Muscle layer of colon (tissue), 2 donors: ENCODE measurements at regions not wholly inside any gene's neighbourhood (a gene's known extent, or its start where the extent isn't known, plus 50 kb on each side); places are given as distances from the start of the nearest gene placed in this dataset.

Source experiments
- H3K27ac ChIP-seq: one replicate; pipeline ENCODE4 v1.7.0; 2013; ENCODE audit warnings: low read depth, mild to moderate bottlenecking, low read length, moderate library complexity
- H3K27me3 ChIP-seq, 2 donors: one replicate each; pipeline ENCODE4 v1.7.0; 2013; ENCODE audit warnings: low read length in 2 of 2, mild to moderate bottlenecking in 2 of 2; ENCODE audit not compliant: insufficient read depth in 2 of 2, control insufficient read depth in 1 of 2
- H3K36me3 ChIP-seq: one replicate; pipeline ENCODE4 v1.7.0; 2013; ENCODE audit warnings: mild to moderate bottlenecking, low read length; ENCODE audit not compliant: insufficient read depth
- H3K4me1 ChIP-seq: one replicate; pipeline ENCODE4 v1.7.0; 2013; ENCODE audit warnings: mild to moderate bottlenecking, low read length; ENCODE audit not compliant: insufficient read depth
- H3K4me3 ChIP-seq, 2 donors: one replicate each; pipeline ENCODE4 v1.7.0; 2013; ENCODE audit warnings: low read length in 2 of 2, low read depth in 1 of 2, mild to moderate bottlenecking in 1 of 2, moderate library complexity in 1 of 2
- H3K9ac ChIP-seq: one replicate; pipeline ENCODE4 v1.7.0; 2013; ENCODE audit warnings: low read length
- H3K9me3 ChIP-seq: one replicate; pipeline ENCODE4 v1.7.0; 2013; ENCODE audit warnings: mild to moderate bottlenecking, low read length
- donor health status: abdominal sarcoma.
- donor health status: Adenocarcinoma of cecum.

- H3K36me3 ChIP-seq = no peaks in the 10 kb centered on the region
- no peak overlapping the region for H3K27ac ChIP-seq
- no peaks in the 10 kb centered on the region for H3K9me3 ChIP-seq
- H3K27me3 ChIP-seq = no peaks in the 10 kb centered on the region
- peaks cover 42% of the 10 kb centered on the region for H3K4me1 ChIP-seq
- no peak overlapping the region for H3K4me3 ChIP-seq
- no peak overlapping the region for H3K9ac ChIP-seq
These were observed 115.4 kb upstream of the ZNF521 start for GRCh38 chr18:25467226-25467987.

- Histone ChIP-seq H3K36me3 (no peaks in the 10 kb centered on the region), H3K9ac (no peak overlapping the region), H3K27ac (no peak overlapping the region), H3K4me1 (peaks cover 39% of the 10 kb centered on the region), H3K27me3 (no peaks in the 10 kb centered on the region), H3K4me3 (no peak overlapping the region), H3K9me3 (no peaks in the 10 kb centered on the region)
These were observed 113.3 kb upstream of the ZNF521 start for GRCh38 chr18:25465152-25465732.

GRCh38 chr18:25464227-25464626 is 112.3 kb upstream of the ZNF521 start:
- Histone ChIP-seq H3K27ac (no peak overlapping the region), H3K9ac (no peak overlapping the region), H3K36me3 (no peaks in the 10 kb centered on the region), H3K9me3 (no peaks in the 10 kb centered on the region), H3K27me3 (no peaks in the 10 kb centered on the region), H3K4me3 (no peak overlapping the region), H3K4me1 (peaks cover 29% of the 10 kb centered on the region)

DNA sequence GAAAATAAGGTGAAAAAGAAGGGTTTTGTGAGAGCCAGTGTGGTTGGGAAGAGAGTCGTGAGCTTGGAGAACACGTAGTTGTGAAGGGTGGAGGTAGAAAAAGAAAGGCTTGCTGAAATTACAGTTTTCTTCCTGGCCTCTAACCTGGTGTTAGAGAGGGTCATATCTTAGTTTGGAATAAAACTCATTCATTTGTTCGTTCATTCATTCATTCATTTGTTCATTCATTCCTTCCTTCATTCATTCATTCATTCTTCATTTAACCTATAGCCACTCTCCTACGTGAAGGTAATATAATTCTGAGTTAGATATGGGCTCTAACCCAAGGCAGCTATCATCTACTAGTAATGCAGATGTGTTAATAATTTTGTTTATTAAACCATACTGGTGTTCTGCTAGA is 111.8 kb upstream of the ZNF521 start:
- H3K9ac ChIP-seq = no peak overlapping the region
- no peak overlapping the region for H3K4me3 ChIP-seq
- H3K27me3 ChIP-seq = no peaks in the 10 kb centered on the region
- H3K27ac ChIP-seq = no peak overlapping the region
- H3K4me1 ChIP-seq = peaks cover 25% of the 10 kb centered on the region
- H3K9me3 ChIP-seq = no peaks in the 10 kb centered on the region
- H3K36me3 ChIP-seq = no peaks in the 10 kb centered on the region

DNA sequence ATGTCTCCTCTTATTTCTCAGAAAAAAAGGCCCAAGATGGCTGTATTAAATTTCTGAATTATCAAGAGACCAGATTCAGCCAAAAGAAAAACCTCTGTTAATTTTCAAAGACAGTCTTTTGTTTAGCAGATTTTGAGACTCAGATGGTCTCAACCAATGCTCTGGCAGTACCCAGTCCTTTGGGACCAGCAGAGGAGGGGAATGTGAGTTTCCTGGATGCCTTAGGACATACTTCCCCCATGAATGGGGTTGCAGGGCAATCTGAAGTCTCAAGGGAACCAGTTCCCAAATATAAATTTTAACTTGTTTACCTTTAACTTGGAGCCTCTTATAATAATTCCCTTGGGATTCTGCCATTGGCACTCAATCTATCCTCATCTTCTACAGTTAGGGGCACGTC is 107.8 kb upstream of the ZNF521 start:
- Histone ChIP-seq H3K27me3 (no peaks in the 10 kb centered on the region), H3K4me3 (no peak overlapping the region), H3K4me1 (peaks cover 5% of the 10 kb centered on the region), H3K27ac (no peak overlapping the region), H3K36me3 (no peaks in the 10 kb centered on the region), H3K9me3 (no peaks in the 10 kb centered on the region), H3K9ac (no peak overlapping the region)

- Histone ChIP-seq H3K27me3 (no peaks in the 10 kb centered on the region), H3K9ac (no peak overlapping the region), H3K36me3 (no peaks in the 10 kb centered on the region), H3K4me3 (no peak overlapping the region), H3K9me3 (no peaks in the 10 kb centered on the region), H3K27ac (no peak overlapping the region), H3K4me1 (no peaks in the 10 kb centered on the region)
These were observed 105.6 kb upstream of the ZNF521 start for GRCh38 chr18:25457601-25458000.

DNA sequence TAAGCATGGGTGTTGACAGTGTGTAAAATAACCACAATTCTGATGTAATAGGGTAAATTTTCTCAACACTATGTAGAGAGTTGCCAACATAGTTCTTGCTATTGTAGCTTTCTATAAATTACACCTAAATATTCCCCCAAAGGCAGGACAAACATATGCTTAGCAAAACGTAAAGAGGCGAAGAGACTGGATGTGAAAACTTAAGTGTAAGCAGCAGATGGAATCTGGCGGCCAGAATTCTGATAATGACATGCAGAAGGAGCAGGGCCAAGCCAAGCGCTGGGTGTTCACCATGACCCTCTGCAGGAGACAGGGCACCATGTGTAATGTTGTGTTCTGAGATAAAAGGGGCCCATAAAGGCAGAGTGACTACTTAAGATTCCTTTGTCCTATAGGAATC is 105.2 kb upstream of the ZNF521 start:
- H3K4me1 ChIP-seq = no peaks in the 10 kb centered on the region
- H3K9ac ChIP-seq = no peak overlapping the region
- no peak overlapping the region for H3K27ac ChIP-seq
- no peaks in the 10 kb centered on the region for H3K36me3 ChIP-seq
- no peak overlapping the region for H3K4me3 ChIP-seq
- H3K9me3 ChIP-seq = no peaks in the 10 kb centered on the region
- H3K27me3 ChIP-seq = no peaks in the 10 kb centered on the region

DNA sequence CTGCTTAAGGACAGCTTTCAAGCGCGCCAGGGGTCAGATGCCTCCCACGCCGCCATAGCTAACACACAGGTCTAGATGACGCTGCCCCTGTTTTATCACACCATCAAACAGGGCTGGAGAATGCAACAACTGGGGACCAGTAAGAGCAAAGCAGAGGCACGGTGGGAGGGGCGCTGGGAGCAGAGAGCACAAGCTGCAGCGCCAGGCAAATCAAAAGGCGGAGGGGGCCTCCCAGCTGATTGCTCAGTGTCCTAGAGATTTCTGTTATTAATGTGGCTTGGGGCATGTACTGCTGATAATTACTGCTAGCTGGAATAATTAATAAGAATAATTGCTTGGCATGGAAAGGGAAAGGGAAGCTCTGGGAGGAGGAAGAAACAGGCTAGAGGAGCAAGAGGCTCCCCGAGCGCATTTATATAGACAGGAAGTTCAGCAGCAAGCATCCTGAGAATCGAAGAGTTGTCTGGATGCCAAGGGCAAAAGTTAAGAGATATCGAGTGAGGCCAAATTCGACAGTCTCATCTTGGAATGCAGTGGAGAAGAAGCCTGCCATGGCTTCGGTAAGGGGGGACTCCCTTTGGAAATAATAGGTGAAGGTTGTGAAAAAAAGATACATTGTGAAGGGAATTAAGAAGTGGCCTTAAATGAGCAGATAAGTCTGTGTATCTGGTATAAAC is 104.5 kb upstream of the ZNF521 start:
- H3K27ac ChIP-seq = no peak overlapping the region
- H3K9me3 ChIP-seq = no peaks in the 10 kb centered on the region
- no peak overlapping the region for H3K9ac ChIP-seq
- H3K27me3 ChIP-seq = no peaks in the 10 kb centered on the region
- H3K36me3 ChIP-seq = no peaks in the 10 kb centered on the region
- H3K4me3 ChIP-seq = no peak overlapping the region
- no peaks in the 10 kb centered on the region for H3K4me1 ChIP-seq

DNA sequence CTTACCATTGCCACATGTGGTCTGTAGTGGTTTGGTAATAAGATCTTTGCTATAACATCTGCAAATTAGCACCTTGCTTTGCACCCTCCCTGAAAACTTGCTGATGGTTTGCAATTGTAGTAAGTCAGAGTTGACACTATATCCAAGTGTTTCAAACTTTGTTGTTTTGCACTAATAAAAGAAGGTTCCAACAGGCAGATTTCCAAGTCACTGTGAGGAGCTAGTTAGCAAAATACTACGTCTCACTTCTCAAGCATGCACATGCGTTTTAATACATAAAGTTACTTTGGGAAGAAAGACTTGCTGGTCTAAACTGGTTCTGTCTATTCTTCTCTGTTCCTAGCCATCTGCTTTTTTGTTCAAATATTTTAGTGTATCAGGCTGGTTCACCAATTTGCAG is 103.7 kb upstream of the ZNF521 start:
- Histone ChIP-seq H3K36me3 (no peaks in the 10 kb centered on the region), H3K4me3 (no peak overlapping the region), H3K9me3 (no peaks in the 10 kb centered on the region), H3K9ac (no peak overlapping the region), H3K27me3 (no peaks in the 10 kb centered on the region), H3K4me1 (no peaks in the 10 kb centered on the region), H3K27ac (no peak overlapping the region)

GRCh38 chr18:25455159-25455558 is 103.2 kb upstream of the ZNF521 start:
- Histone ChIP-seq H3K27me3 (no peaks in the 10 kb centered on the region), H3K36me3 (no peaks in the 10 kb centered on the region), H3K4me3 (no peak overlapping the region), H3K4me1 (no peaks in the 10 kb centered on the region), H3K9ac (no peak overlapping the region), H3K9me3 (no peaks in the 10 kb centered on the region), H3K27ac (no peak overlapping the region)

DNA sequence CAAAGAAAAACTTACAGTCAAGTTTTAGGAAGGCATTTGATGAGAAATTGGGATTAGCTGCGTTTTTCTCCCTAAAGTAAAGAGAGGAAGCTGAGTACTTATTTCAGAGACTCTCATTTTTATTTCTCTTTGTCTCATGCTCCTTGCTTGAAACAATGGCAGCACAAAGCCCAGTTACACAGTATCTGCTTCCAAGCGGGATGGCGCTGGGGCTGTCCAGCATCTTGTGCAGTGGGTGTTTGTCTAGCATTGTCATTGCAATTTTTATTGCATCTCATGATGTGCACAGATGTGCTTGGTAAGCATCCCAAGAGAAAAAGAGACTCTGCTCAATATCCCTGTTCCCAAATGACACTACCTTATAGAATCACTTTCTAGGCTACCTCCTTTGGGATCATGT is 102.8 kb upstream of the ZNF521 start:
- Histone ChIP-seq H3K9ac (no peak overlapping the region), H3K4me1 (no peaks in the 10 kb centered on the region)

More for the DNA sequence above, 102.8 kb upstream of the ZNF521 start:
- no peaks in the 10 kb centered on the region for H3K27me3 ChIP-seq
- no peaks in the 10 kb centered on the region for H3K36me3 ChIP-seq
- H3K9me3 ChIP-seq = no peaks in the 10 kb centered on the region
- H3K4me3 ChIP-seq = no peak overlapping the region
- no peak overlapping the region for H3K27ac ChIP-seq
